CD14-positive monocyte (primary cell): ENCODE measurements at regions not wholly inside any gene's neighbourhood (a gene's known extent, or its start where the extent isn't known, plus 50 kb on each side); places are given as distances from the start of the nearest gene placed in this dataset.

Source experiments
- DNase-seq, 3 donors: peaks; one replicate each; pipeline ENCODE4 v3.0.0-alpha.2; 2011 to 2022
- H2AFZ ChIP-seq: 2 replicates; pipeline ENCODE4 v1.6.0; 2012; ENCODE audit warnings: mild to moderate bottlenecking, low read depth, low read length, inconsistent platforms; ENCODE audit not compliant: insufficient read depth, poor library complexity, severe bottlenecking
- H3K27ac ChIP-seq, 2 donors: 1 replicate in 1 of 2; 2 replicates in 1 of 2; pipeline ENCODE4 v1.5.1; 2012 to 2013; ENCODE audit warnings: low read length in 2 of 2, control low read depth in 1 of 2, inconsistent platforms in 1 of 2, low read depth in 1 of 2, mild to moderate bottlenecking in 1 of 2
- H3K27me3 ChIP-seq, 2 donors: one replicate each; pipeline versions ENCODE4 v1.6.0 to v1.6.1; 2011 to 2013; ENCODE audit warnings: low read length in 2 of 2; ENCODE audit not compliant: control insufficient read depth in 2 of 2, insufficient read depth in 2 of 2
- H3K36me3 ChIP-seq, 2 donors: replicated peaks in 1 of 2; 1 replicate in 1 of 2; 2 replicates in 1 of 2; pipeline versions ENCODE4 v1.5.1 to v1.6.1; 2012 to 2013; ENCODE audit warnings: low read length in 2 of 2, control low read depth in 1 of 2, inconsistent platforms in 1 of 2, mild to moderate bottlenecking in 1 of 2; ENCODE audit not compliant: insufficient read depth in 2 of 2, control insufficient read depth in 1 of 2
- H3K4me1 ChIP-seq, 2 donors: 1 replicate in 1 of 2; 2 replicates in 1 of 2; pipeline versions ENCODE4 v1.5.1 to v1.6.1; 2012 to 2013; ENCODE audit warnings: low read length in 2 of 2, control low read depth in 1 of 2, inconsistent platforms in 1 of 2, mild to moderate bottlenecking in 1 of 2, moderate library complexity in 1 of 2; ENCODE audit not compliant: insufficient read depth in 2 of 2, control insufficient read depth in 1 of 2
- H3K4me2 ChIP-seq: replicated peaks from 2 replicates; pipeline ENCODE3; 2012; ENCODE audit warnings: low read length, moderate library complexity, mild to moderate bottlenecking; ENCODE audit not compliant: poor library complexity, severe bottlenecking; ENCODE audit errors: extremely low read depth
- H3K4me3 ChIP-seq, 3 experiments: fragments of 200-600 bp in 1 of 3; sonication (generic) in 1 of 3; replicated peaks in 1 of 3; 1 replicate in 2 of 3; 2 replicates in 1 of 3; pipeline ENCODE4 v1.5.1; 2011 to 2013; ENCODE audit warnings: low read length in 3 of 3, mild to moderate bottlenecking in 3 of 3, control low read depth in 2 of 3, low read depth in 2 of 3, inconsistent platforms in 1 of 3, moderate library complexity in 1 of 3
- H3K79me2 ChIP-seq: 2 replicates; pipeline ENCODE4 v1.6.0; 2012; ENCODE audit warnings: mild to moderate bottlenecking, control low read depth, inconsistent platforms, low read length, moderate library complexity; ENCODE audit not compliant: insufficient read depth
- H3K9ac ChIP-seq: 2 replicates; pipeline ENCODE4 v1.6.0; 2017; ENCODE audit warnings: low read length, mild to moderate bottlenecking; ENCODE audit not compliant: insufficient read depth, poor library complexity, severe bottlenecking
- H3K9me3 ChIP-seq, 2 donors: replicated peaks in 1 of 2; 1 replicate in 1 of 2; 2 replicates in 1 of 2; pipeline versions ENCODE4 v1.5.1 to v1.6.1; 2012 to 2013; ENCODE audit warnings: low read length in 2 of 2, control low read depth in 1 of 2; ENCODE audit not compliant: control insufficient read depth in 1 of 2, insufficient read depth in 1 of 2
- H4K20me1 ChIP-seq: 2 replicates; pipeline ENCODE4 v1.6.0; 2012; ENCODE audit warnings: mild to moderate bottlenecking, low read length, control low read depth, moderate library complexity; ENCODE audit not compliant: insufficient read depth
- H3K27ac Mint-ChIP-seq, 7 donors: one replicate each; pipeline ENCODE4 v1.8.0; 2020; ENCODE audit warnings: mild to moderate bottlenecking in 7 of 7, mixed read lengths in 7 of 7, moderate library complexity in 6 of 7, inconsistent platforms in 2 of 7
- H3K27me3 Mint-ChIP-seq, 3 donors: one replicate each; pipeline ENCODE4 v1.8.0; 2021 to 2022; ENCODE audit warnings: low read depth in 3 of 3, mild to moderate bottlenecking in 3 of 3, mixed read lengths in 3 of 3, moderate library complexity in 3 of 3, inconsistent platforms in 1 of 3
- H3K36me3 Mint-ChIP-seq, 2 donors: one replicate each; pipeline ENCODE4 v1.8.0; 2020; ENCODE audit warnings: mixed read lengths in 2 of 2, inconsistent platforms in 1 of 2, mild to moderate bottlenecking in 1 of 2
- H3K4me1 Mint-ChIP-seq: one replicate; pipeline ENCODE4 v1.8.0; 2020; ENCODE audit warnings: mild to moderate bottlenecking, mixed read lengths
- H3K4me3 Mint-ChIP-seq, 2 donors: one replicate each; pipeline ENCODE4 v1.8.0; 2020; ENCODE audit warnings: mild to moderate bottlenecking in 2 of 2, mixed read lengths in 2 of 2, moderate library complexity in 1 of 2
- H3K9me3 Mint-ChIP-seq, 7 donors: one replicate each; pipeline ENCODE4 v1.8.0; 2020 to 2022; ENCODE audit warnings: mixed read lengths in 7 of 7, mild to moderate bottlenecking in 6 of 7, moderate library complexity in 6 of 7, inconsistent platforms in 2 of 7
- WGBS: methylation state at CpG from one replicate; pipeline ENCODE4 v1.1.5; 2013; ENCODE audit warnings: missing lambda C conversion rate; ENCODE audit not compliant: insufficient coverage; 5-methylcytosine and 5-hydroxymethylcytosine counted together
- intact Hi-C, 2 donors: fragments of 100-400 bp; cut with micrococcal nuclease; formaldehyde crosslinking; loops; one replicate each; pipeline versions ENCODE4 v1.15.0 to v1.15.1; 2023
- TF ChIP-seq, protein P1 (sequence below): fragments of 200-600 bp; IDR thresholded peaks from one replicate; pipeline ENCODE4 v1.8.0; 2022; ENCODE audit warnings: antibody characterized with exemption, mild to moderate bottlenecking

DNA sequence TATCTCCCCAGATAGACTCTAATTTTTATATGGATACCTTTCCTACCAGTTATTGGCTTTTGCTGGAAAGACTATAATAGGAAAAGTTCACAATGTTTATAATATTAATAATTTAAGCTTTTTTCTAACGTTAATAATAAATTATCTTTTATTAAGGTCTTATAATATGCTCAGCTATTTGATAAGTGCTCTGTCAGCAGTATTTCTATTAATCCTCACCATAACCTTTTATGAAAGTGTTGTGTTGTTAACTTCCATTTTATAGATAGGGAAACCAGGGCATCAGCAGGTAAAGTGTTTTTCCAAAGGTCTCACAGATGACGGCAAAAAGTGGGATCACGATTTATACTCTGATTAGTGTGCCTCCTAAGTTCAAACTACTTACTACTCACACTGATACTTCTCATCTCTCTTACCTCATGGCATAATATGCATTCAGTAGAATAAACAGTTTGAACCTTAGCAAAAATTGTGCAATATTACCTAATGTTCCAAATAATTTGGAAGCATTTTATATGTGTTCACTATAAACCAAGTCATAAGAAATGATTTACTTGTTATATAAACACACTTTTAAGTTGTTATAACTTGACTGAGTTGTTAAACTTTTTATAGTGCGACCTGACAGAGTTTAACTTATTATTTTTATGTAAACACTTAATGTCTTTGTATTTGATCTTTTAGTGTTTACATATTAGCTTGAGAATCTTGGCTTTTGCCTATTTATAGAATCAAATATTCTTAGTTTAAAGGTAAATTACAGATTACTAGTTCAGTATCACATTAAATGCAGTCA lies 274.9 kb upstream of the DCBLD2 start:
- H3K27me3 Mint-ChIP-seq = peaks cover 0 to 1% (median 0%) of the 10 kb centered on the region in 3 donors
- Histone ChIP-seq H4K20me1 (no peaks in the 10 kb centered on the region), H3K4me3 (no peak overlapping the region), H3K27me3 (no peaks in the 10 kb centered on the region), H3K4me1 (no peaks in the 10 kb centered on the region), H3K4me2 (no peak overlapping the region), H3K9ac (no peak overlapping the region), H3K9me3 (no peaks in the 10 kb centered on the region), H3K79me2 (no peaks in the 10 kb centered on the region), H3K27ac (no peak overlapping the region), H2AFZ (no peak overlapping the region), H3K36me3 (no peaks in the 10 kb centered on the region)
- no peaks in the 10 kb centered on the region for H3K36me3 Mint-ChIP-seq
- 100% methylated on average over 1 of the region's 4 CpGs for WGBS
- DNase-seq = no peak
- no peaks in the 10 kb centered on the region for H3K9me3 Mint-ChIP-seq
- TF ChIP-seq, protein P1, sequence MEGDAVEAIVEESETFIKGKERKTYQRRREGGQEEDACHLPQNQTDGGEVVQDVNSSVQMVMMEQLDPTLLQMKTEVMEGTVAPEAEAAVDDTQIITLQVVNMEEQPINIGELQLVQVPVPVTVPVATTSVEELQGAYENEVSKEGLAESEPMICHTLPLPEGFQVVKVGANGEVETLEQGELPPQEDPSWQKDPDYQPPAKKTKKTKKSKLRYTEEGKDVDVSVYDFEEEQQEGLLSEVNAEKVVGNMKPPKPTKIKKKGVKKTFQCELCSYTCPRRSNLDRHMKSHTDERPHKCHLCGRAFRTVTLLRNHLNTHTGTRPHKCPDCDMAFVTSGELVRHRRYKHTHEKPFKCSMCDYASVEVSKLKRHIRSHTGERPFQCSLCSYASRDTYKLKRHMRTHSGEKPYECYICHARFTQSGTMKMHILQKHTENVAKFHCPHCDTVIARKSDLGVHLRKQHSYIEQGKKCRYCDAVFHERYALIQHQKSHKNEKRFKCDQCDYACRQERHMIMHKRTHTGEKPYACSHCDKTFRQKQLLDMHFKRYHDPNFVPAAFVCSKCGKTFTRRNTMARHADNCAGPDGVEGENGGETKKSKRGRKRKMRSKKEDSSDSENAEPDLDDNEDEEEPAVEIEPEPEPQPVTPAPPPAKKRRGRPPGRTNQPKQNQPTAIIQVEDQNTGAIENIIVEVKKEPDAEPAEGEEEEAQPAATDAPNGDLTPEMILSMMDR = no peak
- no peak overlapping the region for H3K27ac Mint-ChIP-seq
- H3K4me1 Mint-ChIP-seq = no peaks in the 10 kb centered on the region
- no peak overlapping the region for H3K4me3 Mint-ChIP-seq
- intact Hi-C loops = no loop called here

DNA sequence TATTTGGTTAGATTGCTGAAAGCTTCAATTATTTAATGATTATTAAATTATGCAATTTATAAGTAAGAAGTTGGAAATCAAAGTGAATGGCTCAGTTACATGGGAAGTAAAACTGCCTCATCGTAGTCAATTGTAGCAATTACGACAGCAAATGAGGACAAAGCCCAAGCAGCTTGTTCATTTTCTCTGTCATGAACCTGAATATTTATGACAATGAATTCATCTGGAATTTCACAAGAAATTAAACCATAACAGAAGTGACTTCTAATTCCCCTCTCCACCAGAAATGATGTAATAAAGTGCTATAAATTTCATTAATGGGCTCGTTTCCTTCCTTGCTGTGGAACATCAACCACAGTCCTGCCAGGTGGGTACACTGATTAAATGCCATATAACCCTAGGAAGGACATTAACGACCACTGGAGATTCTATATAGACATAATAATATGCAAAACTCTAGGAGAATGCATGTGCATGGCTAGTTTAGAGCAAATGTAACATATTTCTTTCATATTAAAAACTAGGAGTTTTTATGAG lies 273.8 kb upstream of the DCBLD2 start:
- WGBS = no CpG with 5 or more reads among the region's 4 CpGs
- H3K4me1 Mint-ChIP-seq = no peaks in the 10 kb centered on the region
- no peak overlapping the region for H2AFZ ChIP-seq

More for the DNA sequence above, 273.8 kb upstream of the DCBLD2 start:
- no peak overlapping the region for H3K4me3 ChIP-seq
- H3K27ac ChIP-seq = no peak overlapping the region
- H3K9ac ChIP-seq = no peak overlapping the region
- H3K4me2 ChIP-seq = no peak overlapping the region
- Mint-ChIP-seq H3K9me3 (no peaks in the 10 kb centered on the region), H3K36me3 (no peaks in the 10 kb centered on the region), H3K27me3 (peaks cover 0 to 1% (median 0%) of the 10 kb centered on the region in 3 donors), H3K4me3 (no peak overlapping the region), H3K27ac (no peak overlapping the region)
- DNase-seq = no peak
- H4K20me1 ChIP-seq = no peaks in the 10 kb centered on the region
- no peaks in the 10 kb centered on the region for H3K27me3 ChIP-seq
- no peaks in the 10 kb centered on the region for H3K4me1 ChIP-seq
- H3K9me3 ChIP-seq = no peaks in the 10 kb centered on the region
- H3K79me2 ChIP-seq = no peaks in the 10 kb centered on the region
- TF ChIP-seq, protein P1 = no peak
- no peaks in the 10 kb centered on the region for H3K36me3 ChIP-seq
- intact Hi-C loops = no loop called here
